ENCODE measurements at regions not wholly inside any gene's neighbourhood (a gene's known extent, or its start where the extent isn't known, plus 50 kb on each side); places are given as distances from the start of the nearest gene placed in this dataset.

DNA sequence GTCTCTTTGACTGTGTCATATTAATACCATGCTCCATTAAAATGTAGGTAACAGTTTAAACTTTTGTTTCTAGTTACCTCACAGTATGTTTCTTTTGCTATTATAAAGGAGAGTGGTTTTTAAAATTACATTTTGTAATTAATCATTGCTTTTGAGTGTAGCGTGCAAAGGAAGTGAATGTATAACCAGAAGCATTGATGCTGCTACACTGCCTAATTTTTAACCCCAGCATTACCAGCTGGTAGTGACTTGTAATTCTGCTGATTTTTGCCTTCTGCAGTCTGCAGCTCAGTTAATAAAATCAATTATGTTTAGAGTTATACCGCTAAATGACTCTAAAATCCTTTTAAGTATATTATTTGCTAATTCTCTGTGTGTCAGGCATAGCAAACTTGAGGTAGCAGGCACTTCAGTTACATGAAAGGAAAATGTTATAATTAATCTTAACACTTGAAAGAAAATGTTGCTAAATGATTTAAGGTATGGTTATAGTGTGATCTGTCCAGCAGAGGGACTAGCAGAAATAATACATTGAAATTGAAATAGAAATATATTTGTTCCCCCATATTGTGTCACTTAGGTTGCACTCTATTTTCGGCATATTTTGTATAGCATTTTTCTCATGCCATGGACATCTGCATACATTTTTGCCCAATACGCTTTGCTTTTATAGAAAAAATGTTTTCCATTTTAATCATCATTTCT lies 388.5 kb downstream of the CNTNAP4 start:
- DNase-seq (ENCODE audit: low read depth): no peak
- no peak overlapping the region for H3K4me3 ChIP-seq (ENCODE audit: low read depth, low read length)
- TF ChIP-seq MYC (IDR thresholded peaks at IDR 0.05; ENCODE audit: low read depth, low read length): no peak
- TF ChIP-seq, protein P1, sequence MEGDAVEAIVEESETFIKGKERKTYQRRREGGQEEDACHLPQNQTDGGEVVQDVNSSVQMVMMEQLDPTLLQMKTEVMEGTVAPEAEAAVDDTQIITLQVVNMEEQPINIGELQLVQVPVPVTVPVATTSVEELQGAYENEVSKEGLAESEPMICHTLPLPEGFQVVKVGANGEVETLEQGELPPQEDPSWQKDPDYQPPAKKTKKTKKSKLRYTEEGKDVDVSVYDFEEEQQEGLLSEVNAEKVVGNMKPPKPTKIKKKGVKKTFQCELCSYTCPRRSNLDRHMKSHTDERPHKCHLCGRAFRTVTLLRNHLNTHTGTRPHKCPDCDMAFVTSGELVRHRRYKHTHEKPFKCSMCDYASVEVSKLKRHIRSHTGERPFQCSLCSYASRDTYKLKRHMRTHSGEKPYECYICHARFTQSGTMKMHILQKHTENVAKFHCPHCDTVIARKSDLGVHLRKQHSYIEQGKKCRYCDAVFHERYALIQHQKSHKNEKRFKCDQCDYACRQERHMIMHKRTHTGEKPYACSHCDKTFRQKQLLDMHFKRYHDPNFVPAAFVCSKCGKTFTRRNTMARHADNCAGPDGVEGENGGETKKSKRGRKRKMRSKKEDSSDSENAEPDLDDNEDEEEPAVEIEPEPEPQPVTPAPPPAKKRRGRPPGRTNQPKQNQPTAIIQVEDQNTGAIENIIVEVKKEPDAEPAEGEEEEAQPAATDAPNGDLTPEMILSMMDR (IDR thresholded peaks at IDR 0.05; ENCODE audit: low read depth, low read length): no peak
- TF ChIP-seq, protein P2, sequence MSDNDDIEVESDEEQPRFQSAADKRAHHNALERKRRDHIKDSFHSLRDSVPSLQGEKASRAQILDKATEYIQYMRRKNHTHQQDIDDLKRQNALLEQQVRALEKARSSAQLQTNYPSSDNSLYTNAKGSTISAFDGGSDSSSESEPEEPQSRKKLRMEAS (IDR thresholded peaks at IDR 0.05; ENCODE audit: low read depth, low read length): no peak
- no peak for TF ChIP-seq POLR2A (IDR thresholded peaks at IDR 0.05; ENCODE audit: extremely low read depth, insufficient read length)

DNA sequence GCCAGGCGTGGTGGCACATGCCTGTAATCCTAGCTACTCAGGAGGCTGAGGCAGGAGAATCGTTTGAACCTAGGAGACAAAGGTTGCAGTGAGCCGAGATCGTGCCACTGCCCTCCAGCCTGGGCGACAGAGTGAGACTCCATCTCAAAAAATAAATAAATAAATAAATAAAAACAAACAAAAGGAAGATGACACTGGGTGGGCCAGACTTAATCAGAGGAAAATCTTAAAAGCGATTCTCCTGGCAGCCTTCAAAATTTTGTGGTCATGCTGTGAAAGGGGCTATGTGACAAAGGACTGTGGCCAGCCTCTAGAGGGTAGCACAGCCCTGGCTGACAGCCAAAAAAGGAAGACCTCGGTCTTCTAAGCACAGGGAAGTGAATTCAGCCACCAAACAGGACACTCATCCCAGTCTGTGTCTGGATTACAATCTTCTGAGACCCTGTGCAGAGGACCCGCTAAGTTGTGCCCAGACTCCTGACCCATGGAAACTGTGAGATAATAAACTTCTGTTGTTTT lies 391.1 kb downstream of the CNTNAP4 start:
- DNase-seq (ENCODE audit: low read depth): peak; percentile 47
- TF ChIP-seq, protein P1 (IDR thresholded peaks at IDR 0.05; ENCODE audit: low read depth, low read length): peak; percentile 21
- TF ChIP-seq, protein P2 (IDR thresholded peaks at IDR 0.05; ENCODE audit: low read depth, low read length): no peak
- TF ChIP-seq MYC (IDR thresholded peaks at IDR 0.05; ENCODE audit: low read depth, low read length) (no peak), POLR2A (IDR thresholded peaks at IDR 0.05; ENCODE audit: extremely low read depth, insufficient read length) (no peak)
- H3K4me3 ChIP-seq (ENCODE audit: low read depth, low read length): no peak overlapping the region

DNA sequence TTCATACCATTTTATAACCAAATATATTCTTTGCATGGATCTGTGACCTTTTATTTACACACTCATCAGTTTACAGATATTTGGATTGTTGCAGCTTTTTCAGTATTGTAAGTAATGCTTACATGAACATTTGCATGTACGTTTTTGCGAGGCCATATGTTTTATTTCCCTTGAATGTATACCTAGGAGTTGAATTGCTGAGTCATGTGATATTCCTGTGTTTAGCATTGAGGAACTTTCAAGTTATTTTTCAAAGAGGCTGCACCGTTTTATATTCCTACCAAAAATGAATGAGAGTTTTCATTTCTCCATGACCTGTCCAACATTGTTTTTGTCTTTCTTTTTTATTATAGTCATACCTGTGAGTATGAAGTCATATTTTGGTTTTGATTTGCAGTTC lies 392.1 kb downstream of the CNTNAP4 start:
- TF ChIP-seq POLR2A (IDR thresholded peaks at IDR 0.05; ENCODE audit: extremely low read depth, insufficient read length) (no peak), MYC (IDR thresholded peaks at IDR 0.05; ENCODE audit: low read depth, low read length) (no peak)
- TF ChIP-seq, protein P1 (IDR thresholded peaks at IDR 0.05; ENCODE audit: low read depth, low read length): no peak
- DNase-seq (ENCODE audit: low read depth): no peak
- no peak overlapping the region for H3K4me3 ChIP-seq (ENCODE audit: low read depth, low read length)

DNA sequence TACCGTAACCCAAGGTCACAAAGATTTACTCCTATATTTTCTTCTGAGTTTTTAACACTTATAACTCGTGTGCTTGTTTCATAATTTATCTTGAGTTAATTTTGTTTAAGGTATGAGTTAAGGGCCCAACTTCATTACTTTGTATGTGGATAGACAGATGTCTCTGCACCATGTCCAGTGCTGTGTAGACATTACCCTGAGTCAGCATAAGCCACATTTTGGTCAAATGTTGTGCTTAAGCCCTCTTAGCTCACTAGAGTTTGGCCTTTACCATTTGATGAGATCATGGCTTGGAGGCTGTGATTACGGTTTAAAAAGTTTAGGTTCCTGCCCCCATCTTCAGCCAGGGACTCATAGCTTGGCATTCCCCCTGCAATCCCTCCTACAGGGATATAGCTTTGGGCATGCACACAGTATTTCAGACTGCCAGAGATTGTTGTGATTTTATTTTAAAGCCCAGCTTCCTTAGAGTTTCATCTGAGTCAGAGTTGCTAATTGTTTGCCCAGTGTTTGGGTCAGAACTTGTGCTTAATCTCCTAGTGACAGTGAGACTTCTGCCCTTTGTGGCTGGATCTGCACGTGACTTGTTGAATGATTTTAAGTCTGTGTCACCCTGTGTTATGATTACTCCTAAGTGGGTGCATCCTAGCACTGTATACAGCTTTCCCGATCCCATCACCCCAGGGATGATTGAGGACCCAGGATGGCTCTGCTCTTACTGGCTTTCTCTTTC lies 393.1 kb downstream of the CNTNAP4 start:
- no peak overlapping the region for H3K4me3 ChIP-seq (ENCODE audit: low read depth, low read length)
- TF ChIP-seq MYC (IDR thresholded peaks at IDR 0.05; ENCODE audit: low read depth, low read length) (no peak), POLR2A (IDR thresholded peaks at IDR 0.05; ENCODE audit: extremely low read depth, insufficient read length) (no peak)
- TF ChIP-seq, protein P2 (IDR thresholded peaks at IDR 0.05; ENCODE audit: low read depth, low read length): no peak
- TF ChIP-seq, protein P1 (IDR thresholded peaks at IDR 0.05; ENCODE audit: low read depth, low read length): no peak
- no peak for DNase-seq (ENCODE audit: low read depth)

DNA sequence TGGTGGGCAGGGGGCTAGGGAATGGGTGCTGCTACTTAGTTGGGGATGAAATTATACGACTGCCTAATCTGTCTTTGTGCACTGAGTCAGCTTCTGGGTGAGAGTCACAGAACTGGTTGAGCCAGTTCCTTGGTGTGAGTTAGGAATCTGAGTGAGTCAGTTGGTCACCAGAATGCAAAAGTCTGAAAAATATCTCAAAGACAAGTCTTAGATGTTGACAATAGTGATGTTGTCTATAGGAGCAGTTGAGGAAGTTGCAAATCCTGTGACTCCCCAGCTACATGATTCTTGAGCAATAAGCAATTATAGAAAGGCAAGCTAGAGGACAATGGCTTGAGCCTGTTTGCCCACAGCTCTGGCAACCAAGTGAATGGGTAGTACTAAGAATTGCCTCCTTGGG lies 399.2 kb downstream of the CNTNAP4 start:
- DNase-seq (ENCODE audit: low read depth): no peak
- TF ChIP-seq, protein P1 (IDR thresholded peaks at IDR 0.05; ENCODE audit: low read depth, low read length): no peak
- TF ChIP-seq, protein P2 (IDR thresholded peaks at IDR 0.05; ENCODE audit: low read depth, low read length): no peak
- no peak for TF ChIP-seq MYC (IDR thresholded peaks at IDR 0.05; ENCODE audit: low read depth, low read length)
- TF ChIP-seq POLR2A (IDR thresholded peaks at IDR 0.05; ENCODE audit: extremely low read depth, insufficient read length): no peak
- no peak overlapping the region for H3K4me3 ChIP-seq (ENCODE audit: low read depth, low read length)
